ENCODE measurements at regions not wholly inside any gene's neighbourhood (a gene's known extent, or its start where the extent isn't known, plus 50 kb on each side); places are given as distances from the start of the nearest gene placed in this dataset.

GRCh38 chr3:30263925-30264313 is 342.5 kb upstream of the TGFBR2 start:
- TF ChIP-seq CTCF (conservative IDR thresholded peaks at IDR 0.05) = no peak; the same call in 1 of the 2 replicates
- no peak for TF ChIP-seq ZFX (IDR thresholded peaks at IDR 0.05)
